Naive thymus-derived CD8-positive, alpha-beta T cell (primary cell): ENCODE measurements at regions not wholly inside any gene's neighbourhood (a gene's known extent, or its start where the extent isn't known, plus 50 kb on each side); places are given as distances from the start of the nearest gene placed in this dataset.
"Not testable (repeated sequence)": the region's sequence is repeated elsewhere in the genome, so short reads cannot be mapped to it uniquely, and the experiment has no call there.

Experiments used
- ATAC-seq, 2 donors: fragments of 150-1000 bp; cut with Tn5 transposase in 1 of 2; sonication (Bioruptor Pico), chemical (Tn5 transposase) in 1 of 2; 1 replicate in 1 of 2; 2 replicates in 1 of 2; pipeline ENCODE4 v1.10.0; 2021; ENCODE audit warnings: mild to moderate bottlenecking in 2 of 2, moderate library complexity in 2 of 2
- POLR2A ChIA-PET: fragments of 350-600 bp; sonication (Branson Sonifier 250); formaldehyde crosslinking; loops from one replicate; lab custom pipeline; 2021; ENCODE audit warnings: antibody characterized with exemption; lab: Charles Lee
- DNase-seq, 10 donors: peaks; one replicate each; pipeline versions ENCODE4 v3.0.0 to v3.0.0-alpha.2; 2020 to 2022
- H3K27ac Mint-ChIP-seq, 10 donors: one replicate each; pipeline ENCODE4 v1.8.0; 2020 to 2022; ENCODE audit warnings: mild to moderate bottlenecking in 10 of 10, mixed read lengths in 10 of 10, moderate library complexity in 4 of 10, inconsistent platforms in 1 of 10
- H3K27me3 Mint-ChIP-seq, 5 donors: one replicate each; pipeline ENCODE4 v1.8.0; 2021 to 2022; ENCODE audit warnings: mixed read lengths in 5 of 5
- H3K36me3 Mint-ChIP-seq, 3 donors: one replicate each; pipeline ENCODE4 v1.8.0; 2020 to 2022; ENCODE audit warnings: mixed read lengths in 3 of 3, mild to moderate bottlenecking in 2 of 3, inconsistent platforms in 1 of 3
- H3K4me1 Mint-ChIP-seq, 4 donors: one replicate each; pipeline ENCODE4 v1.8.0; 2021 to 2022; ENCODE audit warnings: mixed read lengths in 4 of 4
- H3K4me3 Mint-ChIP-seq, 10 donors: one replicate each; pipeline ENCODE4 v1.8.0; 2020 to 2022; ENCODE audit warnings: mild to moderate bottlenecking in 10 of 10, mixed read lengths in 10 of 10, moderate library complexity in 6 of 10, inconsistent platforms in 1 of 10
- H3K9me3 Mint-ChIP-seq, 9 donors: one replicate each; pipeline ENCODE4 v1.8.0; 2020 to 2022; ENCODE audit warnings: mixed read lengths in 9 of 9, mild to moderate bottlenecking in 3 of 9, inconsistent platforms in 1 of 9, moderate library complexity in 1 of 9

- ATAC-seq (no peak), DNase-seq (no peak)
- no peaks in the 10 kb centered on the region for H3K9me3 Mint-ChIP-seq
- no peaks in the 10 kb centered on the region for H3K27me3 Mint-ChIP-seq
- H3K4me1 Mint-ChIP-seq: peaks cover 28 to 55% (median 45%) of the 10 kb centered on the region in 4 donors
- no peak overlapping the region for H3K4me3 Mint-ChIP-seq
- POLR2A ChIA-PET: interaction anchor here (1.1 to 10.9 kb wide), 3 partner anchors 35 to 67 kb away, joined by 4 to 274 read pairs (median 6); partner anchors contain the start of gene ARRDC3
- H3K36me3 Mint-ChIP-seq: no peaks in the 10 kb centered on the region
- peak overlapping the region in 5 of 10 donors; percentile 29 to 73 (median 41) for H3K27ac Mint-ChIP-seq
Observed at GRCh38 chr5:91315701-91316100, 67.4 kb downstream of the ARRDC3 start.

DNA sequence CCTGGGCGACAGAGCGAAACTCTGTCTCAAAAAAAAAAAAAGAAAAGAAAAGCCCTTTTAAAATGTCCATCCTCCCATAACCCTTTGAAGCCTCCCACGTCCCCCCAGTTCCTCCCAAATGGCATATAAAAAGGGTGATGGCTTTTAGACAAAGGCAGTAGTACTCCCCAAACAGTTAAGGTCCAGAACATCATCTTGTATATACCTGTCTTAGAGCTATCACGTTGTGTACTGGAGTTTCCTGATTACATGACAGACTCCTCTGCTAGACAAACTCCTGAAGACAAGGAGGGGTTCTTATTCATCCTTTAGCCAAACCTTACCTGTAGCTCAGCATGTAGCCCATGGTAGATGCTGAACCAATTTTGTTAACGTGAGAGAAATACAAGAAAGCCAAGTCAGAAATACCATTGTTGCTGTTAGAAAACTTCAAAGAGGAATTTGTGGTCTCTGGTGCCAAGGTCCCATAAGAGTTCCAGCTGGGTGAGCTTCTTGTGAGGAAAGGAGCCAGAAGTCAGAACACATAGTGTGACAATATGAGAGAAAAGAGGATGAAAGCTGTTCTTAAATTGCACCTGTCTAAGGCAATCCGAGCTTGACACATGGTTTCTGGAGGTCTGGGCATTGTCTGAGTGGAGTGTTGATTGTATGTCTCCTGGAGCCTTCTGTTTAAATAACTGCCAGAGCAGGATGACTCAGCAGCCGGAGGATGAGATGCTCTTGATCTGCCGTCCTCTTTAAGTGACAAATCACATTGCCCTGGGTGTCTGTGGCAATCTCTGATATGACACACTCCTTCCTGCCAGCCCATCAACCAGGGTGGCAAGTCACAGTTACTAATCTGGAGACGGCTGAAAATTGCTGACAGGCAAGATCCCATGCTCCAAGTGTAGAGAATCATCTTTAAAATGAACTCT, 69.1 kb downstream of the ARRDC3 start:
- POLR2A ChIA-PET: interaction anchor here (0.6 to 10.9 kb wide), 7 partner anchors 15 to 69 kb away, joined by 3 to 274 read pairs (median 10); partner anchors contain the start of gene ARRDC3
- peak; percentile 9 to 86 (median 58) for DNase-seq
- peaks cover 28 to 60% (median 47%) of the 10 kb centered on the region in 4 donors for H3K4me1 Mint-ChIP-seq
- H3K27me3 Mint-ChIP-seq: no peaks in the 10 kb centered on the region
- H3K27ac Mint-ChIP-seq: peak overlapping the region; percentile 66 to 96 (median 82)
- no peaks in the 10 kb centered on the region for H3K9me3 Mint-ChIP-seq
- H3K4me3 Mint-ChIP-seq: peak overlapping the region in 7 of 10 donors; percentile 7 to 80 (median 45)
- H3K36me3 Mint-ChIP-seq: no peaks in the 10 kb centered on the region
- ATAC-seq: peak; percentile 66 to 77

DNA sequence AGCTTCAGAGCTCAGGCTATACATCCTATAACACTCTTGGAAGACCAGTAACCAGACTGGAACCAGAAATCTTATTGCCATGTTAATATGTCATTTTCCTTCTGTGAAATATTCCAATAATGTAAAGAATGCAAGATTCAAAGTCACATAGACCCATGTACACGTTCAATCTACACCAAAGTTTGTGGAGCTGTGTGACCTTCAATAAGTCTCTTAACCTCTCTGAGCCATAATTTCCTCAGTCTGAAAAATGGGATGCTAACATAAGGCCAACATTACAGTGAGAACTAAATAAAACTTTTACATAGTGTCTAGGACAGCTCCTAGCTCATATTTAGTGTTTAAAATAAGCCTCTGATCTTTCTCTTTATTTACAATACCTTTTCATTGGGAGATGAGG, 70.4 kb downstream of the ARRDC3 start:
- Mint-ChIP-seq H3K4me1 (peaks cover 28 to 62% (median 47%) of the 10 kb centered on the region in 4 donors), H3K27ac (peak overlapping the region in 9 of 10 donors; percentile 88 to 98 (median 96)), H3K36me3 (no peaks in the 10 kb centered on the region), H3K4me3 (peak overlapping the region in 6 of 10 donors; percentile 29 to 82 (median 78)), H3K27me3 (no peaks in the 10 kb centered on the region), H3K9me3 (no peaks in the 10 kb centered on the region)
- POLR2A ChIA-PET: interaction anchor here (1.9 to 10.9 kb wide), 7 partner anchors 11 to 70 kb away, joined by 5 to 274 read pairs (median 11); partner anchors contain the start of gene ARRDC3
- ATAC-seq: no peak
- no peak for DNase-seq

GRCh38 chr5:91311697-91312501, 71.2 kb downstream of the ARRDC3 start:
- ATAC-seq (peak; percentile 86 to 91), DNase-seq (peak in 9 of 10 donors; percentile 42 to 85 (median 70))
- Mint-ChIP-seq H3K4me3 (peak overlapping the region; percentile 26 to 82 (median 77)), H3K9me3 (no peaks in the 10 kb centered on the region), H3K36me3 (no peaks in the 10 kb centered on the region), H3K27me3 (no peaks in the 10 kb centered on the region), H3K27ac (peak overlapping the region; percentile 87 to 98 (median 96)), H3K4me1 (peaks cover 28 to 62% (median 47%) of the 10 kb centered on the region in 4 donors)
- POLR2A ChIA-PET: interaction anchor here (0.6 to 10.9 kb wide), 13 partner anchors 10 to 71 kb away, joined by 3 to 274 read pairs (median 4); partner anchors contain the start of gene ARRDC3

GRCh38 chr5:91311168-91311696, 71.9 kb downstream of the ARRDC3 start:
- Mint-ChIP-seq H3K36me3 (no peaks in the 10 kb centered on the region), H3K4me1 (peaks cover 28 to 61% (median 47%) of the 10 kb centered on the region in 4 donors), H3K27me3 (no peaks in the 10 kb centered on the region), H3K9me3 (no peaks in the 10 kb centered on the region), H3K27ac (peak overlapping the region; percentile 87 to 98 (median 96)), H3K4me3 (peak overlapping the region; percentile 26 to 82 (median 77))
- POLR2A ChIA-PET: interaction anchor here (0.6 to 10.9 kb wide), 13 partner anchors 9 to 108 kb away, joined by 3 to 274 read pairs (median 5); partner anchors contain the start of gene ARRDC3
- ATAC-seq (peak; percentile 10 to 19), DNase-seq (no peak)

DNA sequence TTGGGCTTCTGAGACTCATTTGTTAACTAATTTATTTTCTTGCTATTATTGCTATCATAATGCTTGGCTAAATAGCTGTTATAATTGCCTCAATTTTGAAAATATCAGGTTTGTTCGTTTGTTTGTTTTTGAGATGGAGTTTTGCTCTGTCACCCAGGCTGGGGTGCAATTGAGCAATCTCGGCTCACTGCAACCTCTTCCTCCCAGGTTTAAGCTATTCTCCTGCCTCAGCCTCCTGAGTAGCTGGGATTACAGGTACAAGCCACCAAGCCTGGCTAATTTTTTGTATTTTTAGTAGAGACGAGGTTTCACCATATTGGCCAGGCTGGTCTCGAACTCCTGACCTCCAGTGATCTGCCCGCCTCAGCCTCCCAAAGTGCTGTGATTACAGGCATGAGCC, 75.0 kb downstream of the ARRDC3 start:
- H3K9me3 Mint-ChIP-seq: not testable (repeated sequence)
- H3K27ac Mint-ChIP-seq: peak overlapping the region in 1 of 10 donors; percentile 43

GRCh38 chr5:91307048-91307447, 76.1 kb downstream of the ARRDC3 start:
- no peak for ATAC-seq
- Mint-ChIP-seq H3K9me3 (no peaks in the 10 kb centered on the region), H3K27me3 (no peaks in the 10 kb centered on the region), H3K27ac (peak overlapping the region in 2 of 10 donors; percentile 50 to 52), H3K36me3 (no peaks in the 10 kb centered on the region), H3K4me3 (no peak overlapping the region), H3K4me1 (peaks cover 10 to 21% (median 16%) of the 10 kb centered on the region in 4 donors)
- no peak for DNase-seq
- POLR2A ChIA-PET: interaction anchor here (0.7 kb wide), 1 partner anchor 26 kb away, joined by 3 read pairs; no protein-coding TSS in a partner anchor

More for the DNA sequence above, 75.0 kb downstream of the ARRDC3 start:
- POLR2A ChIA-PET: interaction anchor here (0.7 to 10.9 kb wide), 2 partner anchors 18 to 74 kb away, joined by 3 to 274 read pairs; partner anchors contain the start of gene ARRDC3
- not testable (repeated sequence) for ATAC-seq, DNase-seq, H3K27me3 Mint-ChIP-seq, H3K4me3 Mint-ChIP-seq, H3K36me3 Mint-ChIP-seq
- peaks cover 19 to 32% (median 27%) of the 10 kb centered on the region in 4 donors for H3K4me1 Mint-ChIP-seq

DNA sequence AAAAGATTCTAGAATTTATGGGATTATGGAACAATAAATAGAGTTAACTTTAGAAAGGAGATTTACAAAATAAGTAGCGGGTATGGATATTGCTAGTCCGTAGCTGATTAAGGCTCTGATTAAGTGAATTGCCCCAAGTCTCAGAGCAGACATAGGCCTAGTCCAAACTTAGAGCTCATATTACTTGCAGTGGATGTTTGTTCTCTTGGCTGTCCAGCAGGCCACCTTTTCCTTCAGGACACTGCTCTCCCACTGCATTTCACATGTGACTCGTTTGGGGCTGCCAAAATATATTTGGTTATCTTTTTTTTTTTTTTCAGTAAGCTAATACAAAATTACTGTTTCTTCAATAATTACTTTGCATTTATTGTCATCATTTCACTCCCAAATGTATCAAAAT, 76.6 kb downstream of the ARRDC3 start:
- Mint-ChIP-seq H3K9me3 (no peaks in the 10 kb centered on the region), H3K4me1 (peaks cover 8 to 15% (median 10%) of the 10 kb centered on the region in 4 donors), H3K36me3 (no peaks in the 10 kb centered on the region), H3K27ac (no peak overlapping the region), H3K27me3 (no peaks in the 10 kb centered on the region), H3K4me3 (no peak overlapping the region)
- POLR2A ChIA-PET: interaction anchor here (0.7 to 1.3 kb wide), 3 partner anchors 26 to 74 kb away, joined by 3 read pairs; no protein-coding TSS in a partner anchor
- no peak for DNase-seq
- no peak for ATAC-seq

DNA sequence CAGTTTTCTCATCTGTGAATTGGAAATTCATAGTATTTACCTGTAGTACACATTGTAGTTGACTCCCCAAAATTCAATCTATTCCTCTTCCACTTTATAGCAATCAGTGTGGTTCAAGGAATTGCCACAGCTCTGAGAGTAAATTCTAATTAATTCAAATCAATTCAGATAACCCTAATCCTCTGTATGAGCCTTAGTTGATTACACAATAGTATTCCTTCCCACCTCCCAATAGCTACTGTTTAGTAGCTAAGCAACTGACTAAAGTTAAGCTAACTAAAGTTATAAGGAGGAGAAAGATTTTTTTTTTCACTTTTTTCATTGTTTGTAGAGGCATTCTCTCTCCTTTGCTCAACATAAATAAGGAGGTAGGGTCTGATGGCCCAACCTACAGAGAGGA, 77.5 kb downstream of the ARRDC3 start:
- POLR2A ChIA-PET: interaction anchor here (1.1 to 1.3 kb wide), 2 partner anchors 73 to 75 kb away, joined by 3 read pairs; no protein-coding TSS in a partner anchor
- no peak overlapping the region for H3K4me3 Mint-ChIP-seq
- H3K27me3 Mint-ChIP-seq: no peaks in the 10 kb centered on the region
- DNase-seq (no peak), ATAC-seq (no peak)
- peaks cover 0 to 7% (median 2%) of the 10 kb centered on the region in 4 donors for H3K4me1 Mint-ChIP-seq
- H3K36me3 Mint-ChIP-seq: no peaks in the 10 kb centered on the region
- no peaks in the 10 kb centered on the region for H3K9me3 Mint-ChIP-seq
- peak overlapping the region in 2 of 10 donors; percentile 18 to 19 for H3K27ac Mint-ChIP-seq

- POLR2A ChIA-PET: interaction anchor here (0.8 kb wide), 1 partner anchor 79 kb away, joined by 3 read pairs; the partner anchor contains the start of gene ARRDC3
- H3K4me3 Mint-ChIP-seq, H3K36me3 Mint-ChIP-seq, H3K9me3 Mint-ChIP-seq, H3K4me1 Mint-ChIP-seq, DNase-seq, H3K27me3 Mint-ChIP-seq, ATAC-seq, H3K27ac Mint-ChIP-seq: not testable (repeated sequence)
Observed at GRCh38 chr5:91304015-91304414, 79.1 kb downstream of the ARRDC3 start.

DNA sequence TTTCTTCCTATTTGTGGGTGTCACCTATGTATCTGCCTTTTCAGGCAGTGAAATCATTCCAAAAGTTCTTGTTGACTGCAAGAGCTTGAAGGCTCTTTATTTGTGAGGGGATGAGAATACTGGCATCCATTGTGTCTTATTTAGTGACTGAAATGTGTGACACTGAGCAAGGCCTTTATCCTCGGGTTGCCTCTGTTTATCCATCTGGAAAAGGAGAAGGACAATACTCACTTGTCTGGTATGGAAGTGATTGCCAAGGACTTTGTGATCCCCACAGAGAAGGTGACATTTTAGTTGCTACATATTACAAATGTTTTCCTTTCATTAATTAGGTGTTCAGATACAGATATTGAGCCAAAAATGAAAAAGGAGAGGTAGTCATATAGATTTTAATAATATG, 80.2 kb downstream of the ARRDC3 start:
- no peak overlapping the region for H3K4me3 Mint-ChIP-seq
- no peaks in the 10 kb centered on the region for H3K27me3 Mint-ChIP-seq
- no peaks in the 10 kb centered on the region for H3K36me3 Mint-ChIP-seq
- no peak overlapping the region for H3K27ac Mint-ChIP-seq
- DNase-seq (no peak), ATAC-seq (no peak)
- no peaks in the 10 kb centered on the region for H3K9me3 Mint-ChIP-seq
- POLR2A ChIA-PET: interaction anchor here (0.7 to 2.3 kb wide), 2 partner anchors 9 to 91 kb away, joined by 3 to 7 read pairs; no protein-coding TSS in a partner anchor
- H3K4me1 Mint-ChIP-seq: no peaks in the 10 kb centered on the region
